ENCODE measurements at regions not wholly inside any gene's neighbourhood (a gene's known extent, or its start where the extent isn't known, plus 50 kb on each side); places are given as distances from the start of the nearest gene placed in this dataset.

- H3K9me2 ChIP-seq (ENCODE audit: insufficient read depth): no peaks in the 10 kb centered on the region
- ChIA-PET POLR2A (ENCODE audit: unreplicated experiment) (no interaction called here), CTCF (no interaction called here)
- H3K36me3 ChIP-seq (ENCODE audit: low read depth): no peaks in the 10 kb centered on the region
- no peaks in the 10 kb centered on the region for H3K79me2 ChIP-seq (ENCODE audit: low read depth)
- DNase-seq: no peak
- no peaks in the 10 kb centered on the region for H3K4me1 ChIP-seq (replicated peaks; ENCODE audit: insufficient read depth)
- no peaks in the 10 kb centered on the region for H3F3A ChIP-seq (ENCODE audit: insufficient read depth, low read depth)
- H2AFZ ChIP-seq: no peak overlapping the region
- TF ChIP-seq EZH2 (IDR thresholded peaks at IDR 0.05; ENCODE audit: low read depth) (no peak), CTCF (conservative IDR thresholded peaks at IDR 0.05) (no peak)
- no peak overlapping the region for H3K27ac ChIP-seq
- H3K27me3 ChIP-seq (ENCODE audit: insufficient read depth, low read depth): no peaks in the 10 kb centered on the region
- intact Hi-C loops (cut with micrococcal nuclease; ENCODE audit: unreplicated experiment): no loop called here
- BruUV-seq (replicated peaks): no TSS peak
- H3K9me3 ChIP-seq (ENCODE audit: insufficient read depth, low read depth): no peaks in the 10 kb centered on the region
- H3K4me2 ChIP-seq: no peak overlapping the region
- H3K4me3 ChIP-seq: no peak overlapping the region
- no peaks in the 10 kb centered on the region for H4K20me1 ChIP-seq (ENCODE audit: insufficient read depth)
Measured at GRCh38 chr7:97635622-97636021, 96.3 kb upstream of the TAC1 start.

GRCh38 chr7:97639036-97639435 lies 92.8 kb upstream of the TAC1 start:
- Histone ChIP-seq H3K4me3 (no peak overlapping the region), H3K27me3 (ENCODE audit: insufficient read depth, low read depth) (no peaks in the 10 kb centered on the region), H3K9me3 (ENCODE audit: insufficient read depth, low read depth) (no peaks in the 10 kb centered on the region), H3K79me2 (ENCODE audit: low read depth) (no peaks in the 10 kb centered on the region), H3F3A (ENCODE audit: insufficient read depth, low read depth) (no peaks in the 10 kb centered on the region), H2AFZ (no peak overlapping the region), H3K9me2 (ENCODE audit: insufficient read depth) (no peaks in the 10 kb centered on the region), H3K27ac (no peak overlapping the region), H4K20me1 (ENCODE audit: insufficient read depth) (no peaks in the 10 kb centered on the region), H3K36me3 (ENCODE audit: low read depth) (no peaks in the 10 kb centered on the region), H3K4me2 (no peak overlapping the region), H3K4me1 (replicated peaks; ENCODE audit: insufficient read depth) (no peaks in the 10 kb centered on the region)
- TF ChIP-seq CTCF (conservative IDR thresholded peaks at IDR 0.05) (no peak), EZH2 (IDR thresholded peaks at IDR 0.05; ENCODE audit: low read depth) (no peak)
- ChIA-PET CTCF (no interaction called here), POLR2A (ENCODE audit: unreplicated experiment) (no interaction called here)
- DNase-seq: no peak
- BruUV-seq (replicated peaks): no TSS peak
- intact Hi-C loops (cut with micrococcal nuclease; ENCODE audit: unreplicated experiment): no loop called here

GRCh38 chr7:97659363-97660045 lies 72.4 kb upstream of the TAC1 start:
- no TSS peak for BruUV-seq (replicated peaks)
- Histone ChIP-seq H3K9me3 (ENCODE audit: insufficient read depth, low read depth) (no peaks in the 10 kb centered on the region), H3K27ac (no peak overlapping the region), H3K4me1 (replicated peaks; ENCODE audit: insufficient read depth) (no peaks in the 10 kb centered on the region), H3K79me2 (ENCODE audit: low read depth) (no peaks in the 10 kb centered on the region), H3K9me2 (ENCODE audit: insufficient read depth) (no peaks in the 10 kb centered on the region), H2AFZ (no peak overlapping the region), H3K36me3 (ENCODE audit: low read depth) (no peaks in the 10 kb centered on the region), H3F3A (ENCODE audit: insufficient read depth, low read depth) (no peaks in the 10 kb centered on the region), H3K4me2 (no peak overlapping the region), H4K20me1 (ENCODE audit: insufficient read depth) (no peaks in the 10 kb centered on the region), H3K27me3 (ENCODE audit: insufficient read depth, low read depth) (peaks cover 30% of the 10 kb centered on the region), H3K4me3 (no peak overlapping the region)
- ChIA-PET POLR2A (ENCODE audit: unreplicated experiment) (no interaction called here), CTCF (no interaction called here)
- DNase-seq: no peak
- TF ChIP-seq CTCF (conservative IDR thresholded peaks at IDR 0.05) (no peak), EZH2 (IDR thresholded peaks at IDR 0.05; ENCODE audit: low read depth) (no peak)
- intact Hi-C loops (cut with micrococcal nuclease; ENCODE audit: unreplicated experiment): no loop called here
